ENCODE measurements at regions not wholly inside any gene's neighbourhood (a gene's known extent, or its start where the extent isn't known, plus 50 kb on each side); places are given as distances from the start of the nearest gene placed in this dataset.

DNA sequence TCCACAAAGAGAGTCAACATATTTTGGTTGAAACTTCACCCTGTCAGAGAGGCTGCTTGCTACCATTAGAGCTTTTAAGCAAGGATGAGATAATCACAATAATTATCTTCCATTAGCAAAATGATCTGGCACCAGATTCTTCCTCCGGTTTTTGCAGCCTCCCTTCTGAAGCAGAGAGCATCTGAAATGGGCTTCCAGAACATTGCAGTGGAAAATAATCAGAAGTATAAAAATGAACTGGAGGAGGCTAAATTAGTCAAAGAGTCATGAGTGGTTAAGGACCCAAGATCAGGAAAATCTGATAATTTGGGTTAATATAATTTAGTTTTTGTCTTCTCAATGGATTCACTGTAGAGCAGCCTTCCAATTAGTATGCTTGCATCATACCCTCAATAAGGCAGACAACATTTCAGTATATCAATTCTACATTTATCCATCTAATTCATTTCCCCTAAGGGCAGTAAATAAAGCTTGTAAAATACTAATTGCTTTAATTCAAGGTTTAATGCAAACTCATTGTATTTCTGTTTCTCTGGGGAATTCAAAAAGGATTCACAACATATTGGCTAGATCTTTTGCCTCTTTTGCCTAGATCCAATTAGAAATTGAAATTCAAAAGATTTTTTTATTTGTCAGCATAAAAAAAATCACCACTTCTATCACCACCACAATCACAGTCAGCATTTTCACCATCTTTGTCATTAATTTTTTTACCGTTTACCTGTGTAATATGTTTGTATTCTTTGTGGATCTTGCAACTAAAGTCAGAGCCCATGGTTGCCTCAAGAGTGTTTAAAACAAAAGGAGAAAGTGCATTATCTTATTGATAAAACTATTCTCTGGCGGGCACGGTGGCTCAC lies 537.2 kb upstream of the DCC start:
- no peak for TF ChIP-seq CTCF (IDR thresholded peaks at IDR 0.05)
- Histone ChIP-seq H3K27ac (no peak overlapping the region), H3K4me3 (no peak overlapping the region)
- DNase-seq (ENCODE audit: low spot score), result no peak

DNA sequence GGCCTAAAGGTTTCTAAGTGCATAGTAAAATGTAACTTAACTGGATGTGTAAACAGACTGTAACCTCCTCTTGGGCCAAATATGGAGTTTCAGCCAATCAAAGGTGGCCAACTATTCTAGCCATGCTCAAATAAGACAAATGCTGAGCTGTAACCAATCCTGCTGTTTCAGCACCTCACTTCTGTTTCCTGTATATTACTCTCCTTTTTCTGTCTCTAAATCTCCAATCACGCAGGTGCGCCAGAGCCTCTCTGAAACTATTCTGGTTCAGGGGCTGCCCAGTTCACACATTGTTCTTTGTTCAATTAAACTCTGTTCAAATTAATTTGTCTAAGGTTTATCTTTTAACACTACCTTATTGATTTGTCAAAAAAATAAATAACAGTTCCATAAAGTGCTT lies 532.7 kb upstream of the DCC start:
- TF ChIP-seq CTCF (IDR thresholded peaks at IDR 0.05), result no peak
- H3K27ac ChIP-seq, result no peak overlapping the region
- no peak for DNase-seq (ENCODE audit: low spot score)
- no peak overlapping the region for H3K4me3 ChIP-seq

DNA sequence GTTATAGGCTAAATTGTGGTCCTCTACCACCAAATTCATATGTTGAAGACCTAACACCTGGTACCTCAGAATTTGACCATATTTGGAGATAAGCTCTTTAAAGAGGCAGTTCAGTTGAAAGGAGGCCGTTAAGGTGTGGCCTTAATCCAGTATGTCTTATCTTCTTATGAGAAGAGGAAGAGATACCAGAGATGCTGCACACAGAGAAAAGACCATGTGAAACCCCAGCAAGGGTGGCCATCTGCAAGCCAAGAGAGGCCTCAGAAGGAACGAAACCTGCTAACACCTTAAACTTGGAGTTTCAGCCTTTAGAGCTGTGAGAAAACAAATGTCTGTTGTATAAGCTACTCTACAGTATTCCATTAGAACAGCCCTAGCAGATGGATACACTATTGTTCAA lies 528.1 kb upstream of the DCC start:
- no peak for DNase-seq (ENCODE audit: low spot score)
- Histone ChIP-seq H3K27ac (no peak overlapping the region), H3K4me3 (no peak overlapping the region)
- no peak for TF ChIP-seq CTCF (IDR thresholded peaks at IDR 0.05)

- H3K27ac ChIP-seq, result no peak overlapping the region
- TF ChIP-seq CTCF (IDR thresholded peaks at IDR 0.05), result no peak
- no peak overlapping the region for H3K4me3 ChIP-seq
- no peak for DNase-seq (ENCODE audit: low spot score)
Observed at GRCh38 chr18:51813740-51814139, 526.3 kb upstream of the DCC start.

DNA sequence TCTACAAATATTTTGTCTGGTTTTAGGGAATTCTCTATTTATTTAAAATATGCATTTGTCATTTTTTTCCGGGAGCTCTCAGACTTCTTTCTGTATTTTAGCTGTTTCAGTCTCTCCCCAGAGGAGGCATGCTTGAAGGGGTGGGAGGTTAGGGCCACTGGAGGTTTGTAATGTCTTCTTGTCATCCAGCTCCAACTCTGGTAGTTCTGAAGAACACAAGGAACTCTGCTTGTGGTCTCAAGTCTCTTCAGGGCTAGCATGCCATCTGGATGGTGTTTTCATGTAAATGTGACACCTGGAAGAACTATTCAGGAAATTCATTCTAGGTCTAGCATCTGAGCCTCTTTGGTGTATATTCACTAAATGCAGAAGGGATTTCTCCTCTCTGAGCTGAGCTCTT lies 518.4 kb upstream of the DCC start:
- H3K27ac ChIP-seq, result no peak overlapping the region
- DNase-seq (ENCODE audit: low spot score), result no peak
- no peak overlapping the region for H3K4me3 ChIP-seq
- TF ChIP-seq CTCF (IDR thresholded peaks at IDR 0.05), result no peak

- no peak for TF ChIP-seq CTCF (IDR thresholded peaks at IDR 0.05)
- no peak for DNase-seq (ENCODE audit: low spot score)
- Histone ChIP-seq H3K4me3 (no peak overlapping the region), H3K27ac (no peak overlapping the region)
Observed at GRCh38 chr18:51824746-51825145, 515.3 kb upstream of the DCC start.

- Histone ChIP-seq H3K4me3 (no peak overlapping the region), H3K27ac (no peak overlapping the region)
- TF ChIP-seq CTCF (IDR thresholded peaks at IDR 0.05), result no peak
- no peak for DNase-seq (ENCODE audit: low spot score)
Observed at GRCh38 chr18:51833850-51834249, 506.1 kb upstream of the DCC start.

All from coronary artery (tissue), 2 donors.